Ammon's horn (tissue), 1 donor: ENCODE measurements at regions not wholly inside any gene's neighbourhood (a gene's known extent, or its start where the extent isn't known, plus 50 kb on each side); places are given as distances from the start of the nearest gene placed in this dataset.

ENCODE experiments used
- DNase-seq: peaks from one replicate; pipeline ENCODE4 v3.0.0-alpha.2; 2016; ENCODE audit warnings: low spot score

- no peak for DNase-seq
Measured at GRCh38 chr6:30272032-30272431, 54.7 kb upstream of the TRIM39 start.

- no peak for DNase-seq
Measured at GRCh38 chr6:30267423-30267822, 54.2 kb upstream of the TRIM26 start.

GRCh38 chr6:30265594-30265993 is 52.4 kb upstream of the TRIM26 start:
- DNase-seq, result no peak

- no peak for DNase-seq
Measured at GRCh38 chr6:30265181-30265580, 52.0 kb upstream of the TRIM26 start.

- DNase-seq, result no peak
Measured at GRCh38 chr6:30264743-30265142, 51.5 kb upstream of the TRIM26 start.

GRCh38 chr6:30263734-30264133 is 50.5 kb upstream of the TRIM26 start:
- peak; percentile 49 for DNase-seq
